GM23338 (cell line): ENCODE measurements at regions not wholly inside any gene's neighbourhood (a gene's known extent, or its start where the extent isn't known, plus 50 kb on each side); places are given as distances from the start of the nearest gene placed in this dataset.

ENCODE experiments used
- ATAC-seq: fragments of 200-7000 bp; cut with Tn5 transposase; 3 replicates; pipeline ENCODE4 v1.9.1; 2020
- DNase-seq: peaks from one replicate; pipeline ENCODE4 v3.0.0-alpha.2; 2015; ENCODE audit warnings: low spot score
- H2AFZ ChIP-seq: fragments of 200-600 bp; sonication (generic); 2 replicates; pipeline ENCODE4 v1.8.0; 2016; ENCODE audit warnings: antibody characterized with exemption, mild to moderate bottlenecking, moderate library complexity
- H3F3A ChIP-seq: fragments of 200-600 bp; sonication (generic); replicated peaks from 2 replicates; pipeline ENCODE4 v1.8.0; 2017; ENCODE audit warnings: antibody characterized with exemption, mixed run types, low read depth
- H3K27ac ChIP-seq: fragments of 200-600 bp; sonication (generic); 2 replicates; pipeline ENCODE4 v1.6.1; 2016; ENCODE audit warnings: low read depth
- H3K27me3 ChIP-seq: fragments of 200-600 bp; sonication (generic); 2 replicates; pipeline ENCODE4 v1.8.0; 2016; ENCODE audit warnings: mild to moderate bottlenecking, mixed run types, moderate library complexity; ENCODE audit not compliant: insufficient read depth
- H3K36me3 ChIP-seq: fragments of 200-600 bp; sonication (generic); 2 replicates; pipeline ENCODE4 v1.8.0; 2016; ENCODE audit warnings: mild to moderate bottlenecking; ENCODE audit not compliant: insufficient read depth
- H3K4me1 ChIP-seq: fragments of 200-600 bp; sonication (generic); 2 replicates; pipeline ENCODE4 v1.8.0; 2016; ENCODE audit warnings: mild to moderate bottlenecking, moderate library complexity; ENCODE audit not compliant: insufficient read depth
- H3K4me2 ChIP-seq: fragments of 200-600 bp; sonication (generic); 2 replicates; pipeline ENCODE4 v1.7.1; 2017; ENCODE audit warnings: mixed run types
- H3K4me3 ChIP-seq: fragments of 200-600 bp; sonication (generic); 2 replicates; pipeline ENCODE4 v1.6.1; 2016; ENCODE audit warnings: mixed run types
- H3K79me2 ChIP-seq: fragments of 200-600 bp; sonication (generic); replicated peaks from 2 replicates; pipeline ENCODE4 v1.8.0; 2017; ENCODE audit warnings: mild to moderate bottlenecking; ENCODE audit not compliant: insufficient read depth
- H3K9me2 ChIP-seq: fragments of 200-600 bp; sonication (generic); 2 replicates; pipeline ENCODE4 v1.8.0; 2017; ENCODE audit not compliant: insufficient read depth
- H4K20me1 ChIP-seq: fragments of 200-600 bp; sonication (generic); replicated peaks from 2 replicates; pipeline ENCODE4 v1.8.0; 2017; ENCODE audit warnings: mild to moderate bottlenecking; ENCODE audit not compliant: insufficient read depth
- H3K27ac Mint-ChIP-seq: 2 replicates; pipeline ENCODE4 v1.8.0; 2020; ENCODE audit warnings: inconsistent platforms, mild to moderate bottlenecking, moderate library complexity, mixed read lengths
- H3K27me3 Mint-ChIP-seq: 3 replicates; pipeline ENCODE4 v1.8.0; 2022; ENCODE audit warnings: low read depth, mild to moderate bottlenecking, moderate library complexity, mixed read lengths, inconsistent platforms; ENCODE audit not compliant: insufficient read depth, poor library complexity
- H3K36me3 Mint-ChIP-seq: 3 replicates; pipeline ENCODE4 v1.8.0; 2021; ENCODE audit warnings: low read depth, mild to moderate bottlenecking, inconsistent platforms, moderate library complexity, mixed read lengths
- H3K4me1 Mint-ChIP-seq: 3 replicates; pipeline ENCODE4 v1.8.0; 2020; ENCODE audit warnings: mild to moderate bottlenecking, inconsistent platforms, mixed read lengths
- H3K4me3 Mint-ChIP-seq: 3 replicates; pipeline ENCODE4 v1.8.0; 2021; ENCODE audit warnings: moderate library complexity, mild to moderate bottlenecking, inconsistent platforms, mixed read lengths
- H3K9me3 Mint-ChIP-seq: 3 replicates; pipeline ENCODE4 v1.8.0; 2020; ENCODE audit warnings: moderate library complexity, mild to moderate bottlenecking, inconsistent platforms, mixed read lengths
- STAT1 ChIP-seq: IDR thresholded peaks from one replicate; pipeline ENCODE4 v1.6.1; 2016; ENCODE audit warnings: antibody characterized with exemption; ENCODE audit not compliant: unreplicated experiment
- ZNF331 ChIP-seq: fragments of 250-450 bp; sonication (Bioruptor Pico); IDR thresholded peaks from 2 replicates; pipeline ENCODE4 v1.5.0; 2020; ENCODE audit warnings: low read depth, mild to moderate bottlenecking, moderate library complexity
- TF ChIP-seq, protein P1 (sequence below), 2 experiments: fragments of 200-600 bp in 1 of 2; sonication (generic) in 1 of 2; conservative IDR thresholded peaks; 2 replicates each; pipeline versions ENCODE4 v1.5.1 to v1.6.1; 2016 to 2017; ENCODE audit warnings: antibody characterized with exemption in 2 of 2, low read depth in 2 of 2, mild to moderate bottlenecking in 2 of 2, moderate library complexity in 1 of 2
- TF ChIP-seq, protein P2 (sequence below): fragments of 250-450 bp; sonication (Bioruptor Pico); IDR thresholded peaks from 2 replicates; pipeline ENCODE4 v1.5.0; 2020; ENCODE audit warnings: mild to moderate bottlenecking, moderate library complexity

DNA sequence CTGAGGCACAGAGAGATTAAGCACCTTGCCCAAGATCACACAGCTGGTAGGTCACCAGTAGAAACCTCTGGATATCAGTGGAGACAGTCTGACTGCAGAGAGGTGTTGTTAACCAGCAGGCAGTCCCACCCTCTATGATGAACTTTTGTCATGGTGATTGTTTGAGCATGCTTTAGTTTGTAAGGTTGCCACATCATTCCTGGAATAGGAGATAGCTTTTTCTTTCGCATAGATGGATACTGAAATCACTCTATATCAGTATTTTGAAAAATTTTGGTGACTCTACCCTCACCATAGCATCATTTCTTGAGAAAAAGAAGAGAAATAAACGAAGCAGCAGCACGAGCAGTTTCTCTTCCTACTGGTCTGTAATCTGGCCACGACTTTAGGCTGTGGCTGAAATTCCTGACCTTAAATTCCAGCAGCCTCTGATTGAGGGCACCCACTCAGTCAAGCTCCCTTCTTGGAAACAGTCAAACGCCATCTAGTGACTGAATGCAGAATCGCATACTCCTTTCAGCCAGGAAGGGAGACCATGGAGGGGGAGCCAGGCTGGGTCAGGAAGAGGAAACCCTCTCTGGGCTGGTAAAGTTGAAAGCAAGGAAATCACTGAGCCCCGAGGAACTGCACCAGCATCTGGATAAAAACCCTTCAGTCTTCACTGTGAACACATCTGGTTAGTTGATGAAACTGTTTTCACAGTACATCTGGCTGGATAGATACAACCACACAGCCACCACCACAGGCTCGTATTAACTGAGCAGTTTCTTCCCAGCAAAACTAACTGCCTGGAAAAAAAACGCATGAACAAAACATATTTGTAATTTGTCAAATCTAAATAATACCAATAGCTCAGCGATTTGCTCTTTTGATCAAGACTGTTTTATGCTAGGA is 108.5 kb upstream of the XYLT1 start:
- Histone ChIP-seq H2AFZ (peak overlapping the region; percentile 12; the same call in 1 of the 2 replicates), H4K20me1 (no peaks in the 10 kb centered on the region), H3K79me2 (no peaks in the 10 kb centered on the region), H3F3A (no peaks in the 10 kb centered on the region), H3K36me3 (no peaks in the 10 kb centered on the region; the same call in 1 of the 2 replicates), H3K4me2 (no peak overlapping the region), H3K4me1 (no peaks in the 10 kb centered on the region), H3K27me3 (no peaks in the 10 kb centered on the region), H3K27ac (no peak overlapping the region), H3K4me3 (no peak overlapping the region), H3K9me2 (no peaks in the 10 kb centered on the region)
- peak; percentile 99 for ATAC-seq
- Mint-ChIP-seq H3K4me1 (peaks cover 9% of the 10 kb centered on the region; the same call in 2 of the 3 replicates), H3K4me3 (no peak overlapping the region), H3K36me3 (0 out of 3 replicates have a peak, but pooled peaks cover 6% of the 10 kb centered on the region), H3K9me3 (peaks cover 7% of the 10 kb centered on the region), H3K27me3 (peaks cover 2% of the 10 kb centered on the region), H3K27ac (no peak overlapping the region; the same call in 1 of the 2 replicates)
- TF ChIP-seq STAT1, result no peak
- TF ChIP-seq, protein P1, sequence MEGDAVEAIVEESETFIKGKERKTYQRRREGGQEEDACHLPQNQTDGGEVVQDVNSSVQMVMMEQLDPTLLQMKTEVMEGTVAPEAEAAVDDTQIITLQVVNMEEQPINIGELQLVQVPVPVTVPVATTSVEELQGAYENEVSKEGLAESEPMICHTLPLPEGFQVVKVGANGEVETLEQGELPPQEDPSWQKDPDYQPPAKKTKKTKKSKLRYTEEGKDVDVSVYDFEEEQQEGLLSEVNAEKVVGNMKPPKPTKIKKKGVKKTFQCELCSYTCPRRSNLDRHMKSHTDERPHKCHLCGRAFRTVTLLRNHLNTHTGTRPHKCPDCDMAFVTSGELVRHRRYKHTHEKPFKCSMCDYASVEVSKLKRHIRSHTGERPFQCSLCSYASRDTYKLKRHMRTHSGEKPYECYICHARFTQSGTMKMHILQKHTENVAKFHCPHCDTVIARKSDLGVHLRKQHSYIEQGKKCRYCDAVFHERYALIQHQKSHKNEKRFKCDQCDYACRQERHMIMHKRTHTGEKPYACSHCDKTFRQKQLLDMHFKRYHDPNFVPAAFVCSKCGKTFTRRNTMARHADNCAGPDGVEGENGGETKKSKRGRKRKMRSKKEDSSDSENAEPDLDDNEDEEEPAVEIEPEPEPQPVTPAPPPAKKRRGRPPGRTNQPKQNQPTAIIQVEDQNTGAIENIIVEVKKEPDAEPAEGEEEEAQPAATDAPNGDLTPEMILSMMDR (conservative IDR thresholded peaks at IDR 0.05; ENCODE audit: low read depth in 2 of 2), result peak; percentile 89 to 91
- TF ChIP-seq ZNF331 (CRISPR knock-in tag), result no peak
- TF ChIP-seq, protein P2, sequence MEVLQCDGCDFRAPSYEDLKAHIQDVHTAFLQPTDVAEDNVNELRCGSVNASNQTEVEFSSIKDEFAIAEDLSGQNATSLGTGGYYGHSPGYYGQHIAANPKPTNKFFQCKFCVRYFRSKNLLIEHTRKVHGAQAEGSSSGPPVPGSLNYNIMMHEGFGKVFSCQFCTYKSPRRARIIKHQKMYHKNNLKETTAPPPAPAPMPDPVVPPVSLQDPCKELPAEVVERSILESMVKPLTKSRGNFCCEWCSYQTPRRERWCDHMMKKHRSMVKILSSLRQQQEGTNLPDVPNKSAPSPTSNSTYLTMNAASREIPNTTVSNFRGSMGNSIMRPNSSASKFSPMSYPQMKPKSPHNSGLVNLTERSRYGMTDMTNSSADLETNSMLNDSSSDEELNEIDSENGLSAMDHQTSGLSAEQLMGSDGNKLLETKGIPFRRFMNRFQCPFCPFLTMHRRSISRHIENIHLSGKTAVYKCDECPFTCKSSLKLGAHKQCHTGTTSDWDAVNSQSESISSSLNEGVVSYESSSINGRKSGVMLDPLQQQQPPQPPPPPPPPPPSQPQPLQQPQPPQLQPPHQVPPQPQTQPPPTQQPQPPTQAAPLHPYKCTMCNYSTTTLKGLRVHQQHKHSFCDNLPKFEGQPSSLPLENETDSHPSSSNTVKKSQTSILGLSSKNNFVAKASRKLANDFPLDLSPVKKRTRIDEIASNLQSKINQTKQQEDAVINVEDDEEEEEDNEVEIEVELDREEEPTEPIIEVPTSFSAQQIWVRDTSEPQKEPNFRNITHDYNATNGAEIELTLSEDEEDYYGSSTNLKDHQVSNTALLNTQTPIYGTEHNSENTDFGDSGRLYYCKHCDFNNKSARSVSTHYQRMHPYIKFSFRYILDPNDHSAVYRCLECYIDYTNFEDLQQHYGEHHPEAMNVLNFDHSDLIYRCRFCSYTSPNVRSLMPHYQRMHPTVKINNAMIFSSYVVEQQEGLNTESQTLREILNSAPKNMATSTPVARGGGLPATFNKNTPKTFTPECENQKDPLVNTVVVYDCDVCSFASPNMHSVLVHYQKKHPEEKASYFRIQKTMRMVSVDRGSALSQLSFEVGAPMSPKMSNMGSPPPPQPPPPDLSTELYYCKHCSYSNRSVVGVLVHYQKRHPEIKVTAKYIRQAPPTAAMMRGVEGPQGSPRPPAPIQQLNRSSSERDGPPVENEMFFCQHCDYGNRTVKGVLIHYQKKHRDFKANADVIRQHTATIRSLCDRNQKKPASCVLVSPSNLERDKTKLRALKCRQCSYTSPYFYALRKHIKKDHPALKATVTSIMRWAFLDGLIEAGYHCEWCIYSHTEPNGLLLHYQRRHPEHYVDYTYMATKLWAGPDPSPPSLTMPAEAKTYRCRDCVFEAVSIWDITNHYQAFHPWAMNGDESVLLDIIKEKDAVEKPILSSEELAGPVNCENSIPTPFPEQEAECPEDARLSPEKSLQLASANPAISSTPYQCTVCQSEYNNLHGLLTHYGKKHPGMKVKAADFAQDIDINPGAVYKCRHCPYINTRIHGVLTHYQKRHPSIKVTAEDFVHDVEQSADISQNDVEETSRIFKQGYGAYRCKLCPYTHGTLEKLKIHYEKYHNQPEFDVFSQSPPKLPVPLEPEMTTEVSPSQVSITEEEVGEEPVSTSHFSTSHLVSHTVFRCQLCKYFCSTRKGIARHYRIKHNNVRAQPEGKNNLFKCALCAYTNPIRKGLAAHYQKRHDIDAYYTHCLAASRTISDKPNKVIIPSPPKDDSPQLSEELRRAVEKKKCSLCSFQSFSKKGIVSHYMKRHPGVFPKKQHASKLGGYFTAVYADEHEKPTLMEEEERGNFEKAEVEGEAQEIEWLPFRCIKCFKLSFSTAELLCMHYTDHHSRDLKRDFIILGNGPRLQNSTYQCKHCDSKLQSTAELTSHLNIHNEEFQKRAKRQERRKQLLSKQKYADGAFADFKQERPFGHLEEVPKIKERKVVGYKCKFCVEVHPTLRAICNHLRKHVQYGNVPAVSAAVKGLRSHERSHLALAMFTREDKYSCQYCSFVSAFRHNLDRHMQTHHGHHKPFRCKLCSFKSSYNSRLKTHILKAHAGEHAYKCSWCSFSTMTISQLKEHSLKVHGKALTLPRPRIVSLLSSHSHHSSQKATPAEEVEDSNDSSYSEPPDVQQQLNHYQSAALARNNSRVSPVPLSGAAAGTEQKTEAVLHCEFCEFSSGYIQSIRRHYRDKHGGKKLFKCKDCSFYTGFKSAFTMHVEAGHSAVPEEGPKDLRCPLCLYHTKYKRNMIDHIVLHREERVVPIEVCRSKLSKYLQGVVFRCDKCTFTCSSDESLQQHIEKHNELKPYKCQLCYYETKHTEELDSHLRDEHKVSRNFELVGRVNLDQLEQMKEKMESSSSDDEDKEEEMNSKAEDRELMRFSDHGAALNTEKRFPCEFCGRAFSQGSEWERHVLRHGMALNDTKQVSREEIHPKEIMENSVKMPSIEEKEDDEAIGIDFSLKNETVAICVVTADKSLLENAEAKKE (CRISPR knock-in tag), result 0 out of 2 replicates have a peak, but pooled peaks have one; percentile 37
- DNase-seq, result peak; percentile 97
